Tibial nerve (tissue), 4 donors: ENCODE measurements at regions not wholly inside any gene's neighbourhood (a gene's known extent, or its start where the extent isn't known, plus 50 kb on each side); places are given as distances from the start of the nearest gene placed in this dataset.

Experiments
- DNase-seq, 2 donors: peaks; one replicate each; pipeline ENCODE4 v3.0.0-alpha.2; 2019; ENCODE audit warnings: low spot score in 2 of 2
- H3K27ac ChIP-seq, 4 donors: fragments of 200-600 bp; sonication (generic) in 3 of 4; one replicate each; pipeline ENCODE4 v1.5.1; 2017 to 2019; ENCODE audit warnings: mild to moderate bottlenecking in 1 of 4
- H3K27me3 ChIP-seq, 2 donors: fragments of 200-600 bp; sonication (generic) in 1 of 2; one replicate each; pipeline versions ENCODE4 v1.5.1 to v1.6.0; 2017 to 2019
- H3K36me3 ChIP-seq, 3 donors: fragments of 200-600 bp; sonication (generic); one replicate each; pipeline ENCODE4 v1.5.1; 2018 to 2019
- H3K4me1 ChIP-seq, 4 donors: fragments of 200-600 bp; sonication (generic) in 3 of 4; one replicate each; pipeline ENCODE4 v1.5.1; 2017 to 2019
- H3K4me3 ChIP-seq, 4 donors: fragments of 200-600 bp; sonication (generic) in 3 of 4; one replicate each; pipeline ENCODE4 v1.5.1; 2017 to 2019; ENCODE audit warnings: mild to moderate bottlenecking in 1 of 4, moderate library complexity in 1 of 4
- H3K9me3 ChIP-seq, 4 donors: fragments of 200-600 bp; sonication (generic) in 3 of 4; one replicate each; pipeline ENCODE4 v1.5.1; 2017 to 2019
- EP300 ChIP-seq, 2 donors: sonication (generic); formaldehyde crosslinking; IDR thresholded peaks; one replicate each; pipeline ENCODE4 v1.6.1; 2017; ENCODE audit warnings: antibody characterized with exemption in 2 of 2, mild to moderate bottlenecking in 1 of 2
- POLR2A ChIP-seq, 2 donors: fragments of 450-650 bp; IDR thresholded peaks; one replicate each; pipeline ENCODE4 v1.6.1; 2017; ENCODE audit warnings: antibody characterized with exemption in 2 of 2, mild to moderate bottlenecking in 2 of 2, moderate library complexity in 2 of 2
- WGBS, 2 donors: methylation state at CpG; one replicate each; pipeline ENCODE4 v1.1.5; 2018; 5-methylcytosine and 5-hydroxymethylcytosine counted together
- TF ChIP-seq, protein P1 (sequence below), 5 experiments: fragments of 200-600 bp in 3 of 5; fragments of 450-650 bp in 2 of 5; sonication (generic) in 3 of 5; IDR thresholded peaks; one replicate each; pipeline ENCODE4 v1.5.1; 2016 to 2019; ENCODE audit warnings: antibody characterized with exemption in 5 of 5, mild to moderate bottlenecking in 3 of 5, moderate library complexity in 2 of 5

DNA sequence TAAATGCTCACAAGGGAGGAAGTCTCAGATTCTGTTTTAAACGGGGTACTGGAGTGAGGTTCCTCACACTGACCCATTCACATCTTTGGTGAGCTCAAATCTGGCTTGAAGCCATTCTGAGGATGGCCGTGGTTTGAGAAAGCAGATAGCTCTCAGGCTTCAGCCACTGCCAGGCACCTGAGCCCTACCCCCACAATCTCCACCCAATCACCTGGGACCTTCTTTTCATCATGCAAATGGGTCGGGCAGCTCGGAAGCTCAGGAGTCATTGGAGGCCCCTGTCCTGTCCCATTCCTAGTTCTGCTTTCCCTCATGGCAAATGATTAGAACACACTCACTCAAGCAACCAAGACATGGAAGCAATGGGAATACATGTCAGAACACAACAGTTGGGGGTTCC lies 141.4 kb upstream of the ETS2 start:
- 42 to 53% methylated on average over 4 of the region's 4 CpGs for WGBS, 2 donors
- no peak for TF ChIP-seq POLR2A (IDR thresholded peaks at IDR 0.05)
- TF ChIP-seq EP300 (IDR thresholded peaks at IDR 0.05), result no peak
- TF ChIP-seq, protein P1, sequence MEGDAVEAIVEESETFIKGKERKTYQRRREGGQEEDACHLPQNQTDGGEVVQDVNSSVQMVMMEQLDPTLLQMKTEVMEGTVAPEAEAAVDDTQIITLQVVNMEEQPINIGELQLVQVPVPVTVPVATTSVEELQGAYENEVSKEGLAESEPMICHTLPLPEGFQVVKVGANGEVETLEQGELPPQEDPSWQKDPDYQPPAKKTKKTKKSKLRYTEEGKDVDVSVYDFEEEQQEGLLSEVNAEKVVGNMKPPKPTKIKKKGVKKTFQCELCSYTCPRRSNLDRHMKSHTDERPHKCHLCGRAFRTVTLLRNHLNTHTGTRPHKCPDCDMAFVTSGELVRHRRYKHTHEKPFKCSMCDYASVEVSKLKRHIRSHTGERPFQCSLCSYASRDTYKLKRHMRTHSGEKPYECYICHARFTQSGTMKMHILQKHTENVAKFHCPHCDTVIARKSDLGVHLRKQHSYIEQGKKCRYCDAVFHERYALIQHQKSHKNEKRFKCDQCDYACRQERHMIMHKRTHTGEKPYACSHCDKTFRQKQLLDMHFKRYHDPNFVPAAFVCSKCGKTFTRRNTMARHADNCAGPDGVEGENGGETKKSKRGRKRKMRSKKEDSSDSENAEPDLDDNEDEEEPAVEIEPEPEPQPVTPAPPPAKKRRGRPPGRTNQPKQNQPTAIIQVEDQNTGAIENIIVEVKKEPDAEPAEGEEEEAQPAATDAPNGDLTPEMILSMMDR (IDR thresholded peaks at IDR 0.05), result no peak
- H3K27ac ChIP-seq, result no peak overlapping the region
- H3K4me3 ChIP-seq, result no peak overlapping the region
- no peaks in the 10 kb centered on the region for H3K36me3 ChIP-seq
- H3K4me1 ChIP-seq, result peaks cover 0 to 23% (median 0%) of the 10 kb centered on the region in 4 donors
- DNase-seq, result no peak
- no peaks in the 10 kb centered on the region for H3K9me3 ChIP-seq
- H3K27me3 ChIP-seq, result peaks cover 0 to 44% of the 10 kb centered on the region in 2 donors

DNA sequence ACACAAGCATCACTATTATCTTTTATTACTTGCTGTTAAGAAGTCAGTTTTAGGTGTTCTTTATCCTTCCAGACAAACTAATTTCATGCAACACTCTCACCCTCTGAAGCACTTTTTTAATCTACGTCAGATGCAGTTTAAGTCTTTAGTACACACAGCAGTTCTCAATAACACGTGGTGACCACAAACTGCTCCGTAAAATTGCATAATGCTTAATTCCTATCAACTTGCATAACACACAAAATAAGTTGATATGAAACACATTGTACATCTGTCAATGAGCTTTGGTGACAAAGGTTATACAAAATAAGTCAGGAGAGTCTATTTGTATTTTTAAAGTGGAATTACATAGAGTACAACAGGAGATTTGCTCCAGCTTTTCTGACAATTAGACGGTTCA lies 140.9 kb upstream of the ETS2 start:
- Histone ChIP-seq H3K27me3 (peaks cover 0 to 38% of the 10 kb centered on the region in 2 donors), H3K36me3 (no peaks in the 10 kb centered on the region), H3K27ac (no peak overlapping the region), H3K9me3 (no peaks in the 10 kb centered on the region), H3K4me1 (peaks cover 0 to 22% (median 0%) of the 10 kb centered on the region in 4 donors), H3K4me3 (no peak overlapping the region)
- DNase-seq, result no peak
- WGBS, 2 donors, result 73 to 75% methylated on average over 4 of the region's 4 CpGs
- TF ChIP-seq POLR2A (IDR thresholded peaks at IDR 0.05), result no peak
- TF ChIP-seq EP300 (IDR thresholded peaks at IDR 0.05), result no peak
- TF ChIP-seq, protein P1 (IDR thresholded peaks at IDR 0.05), result no peak

DNA sequence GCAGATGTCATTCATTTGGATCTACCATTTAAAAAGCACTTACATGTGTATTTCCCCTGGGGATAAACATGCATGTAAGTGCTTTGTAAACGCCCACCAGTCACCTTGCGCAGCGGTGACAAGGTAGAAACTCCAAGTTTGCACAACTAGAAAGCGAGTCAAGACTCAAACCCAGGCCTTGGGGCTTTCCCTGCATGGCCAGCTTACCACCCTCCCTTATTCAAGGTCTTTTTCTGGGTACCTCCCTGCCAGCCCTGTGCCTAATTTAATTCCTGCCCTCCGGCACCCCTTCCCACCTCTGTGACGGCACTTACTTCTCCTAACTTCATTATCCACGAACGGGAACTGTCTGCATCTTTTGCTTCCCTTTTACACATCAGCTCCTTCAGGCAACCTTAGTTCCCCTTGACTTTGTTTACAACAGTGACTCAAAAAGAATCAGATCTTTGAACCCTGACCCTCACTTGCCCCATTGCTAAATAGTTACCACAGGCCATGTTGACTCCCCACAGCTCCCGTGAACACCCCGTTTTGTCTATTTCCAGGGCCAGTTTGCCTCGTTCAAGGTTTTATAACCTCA lies 138.3 kb upstream of the ETS2 start:
- Histone ChIP-seq H3K27me3 (peaks cover 0 to 15% of the 10 kb centered on the region in 2 donors), H3K4me3 (no peak overlapping the region), H3K9me3 (no peaks in the 10 kb centered on the region), H3K36me3 (no peaks in the 10 kb centered on the region), H3K4me1 (peaks cover 0 to 7% (median 0%) of the 10 kb centered on the region in 4 donors), H3K27ac (no peak overlapping the region)
- TF ChIP-seq EP300 (IDR thresholded peaks at IDR 0.05), result no peak
- no peak for TF ChIP-seq POLR2A (IDR thresholded peaks at IDR 0.05)
- TF ChIP-seq, protein P1 (IDR thresholded peaks at IDR 0.05), result no peak
- DNase-seq, result no peak
- WGBS, 2 donors, result 83 to 89% methylated on average over 11 of the region's 11 CpGs

DNA sequence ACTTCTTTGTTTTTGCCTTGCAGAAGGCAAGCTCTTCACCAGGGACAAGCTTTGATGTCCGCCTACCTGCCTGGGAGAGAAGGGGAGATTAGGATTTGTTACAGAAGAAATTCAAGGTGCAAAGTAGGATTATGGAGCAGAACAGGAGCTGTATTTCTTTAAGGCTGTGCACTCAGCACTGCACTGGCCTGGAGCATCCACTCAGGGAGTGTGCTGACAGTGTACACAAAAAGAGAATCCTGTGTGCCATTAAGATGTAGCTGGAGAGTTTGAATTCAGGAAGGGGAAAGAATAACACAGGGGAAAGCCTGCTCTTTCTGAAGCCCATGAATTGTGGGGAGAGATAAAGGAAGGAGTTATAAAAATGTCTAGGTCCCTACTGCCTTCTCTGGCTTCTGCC lies 137.7 kb upstream of the ETS2 start:
- WGBS, 2 donors, result 70 to 94% methylated on average over 1 of the region's 1 CpG
- Histone ChIP-seq H3K9me3 (no peaks in the 10 kb centered on the region), H3K4me1 (peaks cover 0 to 7% (median 0%) of the 10 kb centered on the region in 4 donors), H3K27me3 (peaks cover 0 to 10% of the 10 kb centered on the region in 2 donors), H3K4me3 (no peak overlapping the region), H3K27ac (no peak overlapping the region), H3K36me3 (no peaks in the 10 kb centered on the region)
- no peak for DNase-seq
- TF ChIP-seq EP300 (IDR thresholded peaks at IDR 0.05) (no peak), POLR2A (IDR thresholded peaks at IDR 0.05) (no peak)
- TF ChIP-seq, protein P1 (IDR thresholded peaks at IDR 0.05), result no peak

DNA sequence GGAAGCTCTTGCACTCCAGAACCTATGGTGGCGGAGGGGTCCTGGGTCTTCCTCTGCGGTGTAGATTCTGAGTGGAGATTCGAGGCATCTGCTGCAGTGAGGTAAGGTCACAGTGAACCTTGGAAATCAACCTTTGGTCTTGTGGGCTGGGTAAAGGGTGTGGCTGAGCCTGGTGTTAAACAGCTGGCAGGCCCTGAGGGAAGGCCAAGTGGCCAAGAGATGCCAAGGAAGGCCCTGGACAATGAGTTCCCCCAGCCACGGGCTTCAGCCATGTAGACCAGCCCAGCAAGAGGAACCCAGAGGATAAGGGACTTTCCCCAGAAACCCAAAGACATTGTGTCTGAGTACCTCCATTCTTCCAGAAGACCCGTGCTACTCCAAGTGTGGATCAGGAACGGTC lies 137.2 kb upstream of the ETS2 start:
- Histone ChIP-seq H3K9me3 (no peaks in the 10 kb centered on the region), H3K27ac (no peak overlapping the region), H3K36me3 (no peaks in the 10 kb centered on the region), H3K4me1 (peaks cover 0 to 7% (median 0%) of the 10 kb centered on the region in 4 donors), H3K4me3 (no peak overlapping the region), H3K27me3 (peaks cover 0 to 10% of the 10 kb centered on the region in 2 donors)
- TF ChIP-seq POLR2A (IDR thresholded peaks at IDR 0.05) (no peak), EP300 (IDR thresholded peaks at IDR 0.05) (no peak)
- TF ChIP-seq, protein P1 (IDR thresholded peaks at IDR 0.05), result no peak
- WGBS, 2 donors, result 85 to 91% methylated on average over 6 of the region's 6 CpGs
- DNase-seq, result no peak
